T-helper 1 cell treated with Interleukin-12 subunit alpha and Interleukin-12 subunit beta and Interleukin-4 antibody, amounts not matched to agents 30 μg/mL and 1 μg/mL, for 36 hours (primary cell): ENCODE measurements at regions not wholly inside any gene's neighbourhood (a gene's known extent, or its start where the extent isn't known, plus 50 kb on each side); places are given as distances from the start of the nearest gene placed in this dataset.
"Not testable (repeated sequence)": the region's sequence is repeated elsewhere in the genome, so short reads cannot be mapped to it uniquely, and the experiment has no call there.

Source experiments
- H3K27ac Mint-ChIP-seq: one replicate; pipeline ENCODE4 v1.8.0; 2021; ENCODE audit warnings: mild to moderate bottlenecking, mixed read lengths
- H3K27me3 Mint-ChIP-seq: one replicate; pipeline ENCODE4 v1.8.0; 2021; ENCODE audit warnings: low read depth, mixed read lengths
- H3K36me3 Mint-ChIP-seq: one replicate; pipeline ENCODE4 v1.8.0; 2021; ENCODE audit warnings: low read depth, mixed read lengths
- H3K4me1 Mint-ChIP-seq: one replicate; pipeline ENCODE4 v1.8.0; 2021; ENCODE audit warnings: low read depth, mixed read lengths
- H3K4me3 Mint-ChIP-seq: one replicate; pipeline ENCODE4 v1.8.0; 2021; ENCODE audit warnings: mild to moderate bottlenecking, moderate library complexity, mixed read lengths
- H3K9me3 Mint-ChIP-seq: one replicate; pipeline ENCODE4 v1.8.0; 2021; ENCODE audit warnings: mixed read lengths

GRCh38 chr12:114530417-114530816 is 124.5 kb upstream of the TBX5 start:
- Mint-ChIP-seq H3K9me3 (no peaks in the 10 kb centered on the region), H3K4me1 (no peaks in the 10 kb centered on the region), H3K27me3 (no peaks in the 10 kb centered on the region), H3K4me3 (no peak overlapping the region), H3K36me3 (no peaks in the 10 kb centered on the region), H3K27ac (no peak overlapping the region)

GRCh38 chr12:114529966-114530365 is 124.0 kb upstream of the TBX5 start:
- H3K4me3 Mint-ChIP-seq: no peak overlapping the region

GRCh38 chr12:114528766-114529165 is 122.8 kb upstream of the TBX5 start:
- Mint-ChIP-seq H3K36me3 (no peaks in the 10 kb centered on the region), H3K27ac (no peak overlapping the region), H3K4me3 (no peak overlapping the region), H3K4me1 (no peaks in the 10 kb centered on the region), H3K9me3 (no peaks in the 10 kb centered on the region), H3K27me3 (no peaks in the 10 kb centered on the region)

More at GRCh38 chr12:114529966-114530365, 124.0 kb upstream of the TBX5 start:
- Mint-ChIP-seq H3K9me3 (no peaks in the 10 kb centered on the region), H3K27me3 (no peaks in the 10 kb centered on the region), H3K27ac (no peak overlapping the region), H3K4me1 (no peaks in the 10 kb centered on the region), H3K36me3 (no peaks in the 10 kb centered on the region)

- not testable (repeated sequence) for H3K36me3 Mint-ChIP-seq, H3K27ac Mint-ChIP-seq, H3K27me3 Mint-ChIP-seq, H3K9me3 Mint-ChIP-seq, H3K4me3 Mint-ChIP-seq, H3K4me1 Mint-ChIP-seq
Measured at GRCh38 chr12:114521160-114521559, 115.2 kb upstream of the TBX5 start.

- Mint-ChIP-seq H3K4me1 (no peaks in the 10 kb centered on the region), H3K4me3 (no peak overlapping the region), H3K36me3 (no peaks in the 10 kb centered on the region), H3K27ac (no peak overlapping the region), H3K27me3 (no peaks in the 10 kb centered on the region), H3K9me3 (no peaks in the 10 kb centered on the region)
Measured at GRCh38 chr12:114512351-114512750, 106.4 kb upstream of the TBX5 start.

GRCh38 chr12:114508529-114509129 is 102.7 kb upstream of the TBX5 start:
- H3K4me1 Mint-ChIP-seq: no peaks in the 10 kb centered on the region
- no peak overlapping the region for H3K4me3 Mint-ChIP-seq
- no peaks in the 10 kb centered on the region for H3K36me3 Mint-ChIP-seq
- no peak overlapping the region for H3K27ac Mint-ChIP-seq
- peaks cover 9% of the 10 kb centered on the region for H3K27me3 Mint-ChIP-seq
- no peaks in the 10 kb centered on the region for H3K9me3 Mint-ChIP-seq

GRCh38 chr12:114506651-114507050 is 100.7 kb upstream of the TBX5 start:
- Mint-ChIP-seq H3K4me1 (no peaks in the 10 kb centered on the region), H3K27me3 (peaks cover 14% of the 10 kb centered on the region), H3K9me3 (no peaks in the 10 kb centered on the region)

GRCh38 chr12:114504311-114504710 is 98.4 kb upstream of the TBX5 start:
- H3K27me3 Mint-ChIP-seq: peaks cover 21% of the 10 kb centered on the region
- H3K27ac Mint-ChIP-seq: no peak overlapping the region
- no peak overlapping the region for H3K4me3 Mint-ChIP-seq
- no peaks in the 10 kb centered on the region for H3K9me3 Mint-ChIP-seq
- H3K36me3 Mint-ChIP-seq: no peaks in the 10 kb centered on the region
- H3K4me1 Mint-ChIP-seq: no peaks in the 10 kb centered on the region

More at GRCh38 chr12:114506651-114507050, 100.7 kb upstream of the TBX5 start:
- Mint-ChIP-seq H3K27ac (no peak overlapping the region), H3K36me3 (no peaks in the 10 kb centered on the region), H3K4me3 (no peak overlapping the region)

- Mint-ChIP-seq H3K36me3 (no peaks in the 10 kb centered on the region), H3K4me3 (no peak overlapping the region), H3K9me3 (no peaks in the 10 kb centered on the region), H3K4me1 (no peaks in the 10 kb centered on the region), H3K27me3 (peaks cover 18% of the 10 kb centered on the region), H3K27ac (no peak overlapping the region)
Measured at GRCh38 chr12:114501474-114501807, 95.5 kb upstream of the TBX5 start.

GRCh38 chr12:114500775-114501473 is 95.0 kb upstream of the TBX5 start:
- H3K36me3 Mint-ChIP-seq: no peaks in the 10 kb centered on the region
- no peak overlapping the region for H3K4me3 Mint-ChIP-seq
- no peaks in the 10 kb centered on the region for H3K9me3 Mint-ChIP-seq
- peaks cover 16% of the 10 kb centered on the region for H3K27me3 Mint-ChIP-seq
- no peak overlapping the region for H3K27ac Mint-ChIP-seq
- H3K4me1 Mint-ChIP-seq: no peaks in the 10 kb centered on the region

GRCh38 chr12:114500131-114500530 is 94.2 kb upstream of the TBX5 start:
- Mint-ChIP-seq H3K27me3 (peaks cover 13% of the 10 kb centered on the region), H3K27ac (no peak overlapping the region), H3K9me3 (no peaks in the 10 kb centered on the region), H3K36me3 (no peaks in the 10 kb centered on the region), H3K4me1 (no peaks in the 10 kb centered on the region), H3K4me3 (no peak overlapping the region)

GRCh38 chr12:114499338-114499737 is 93.4 kb upstream of the TBX5 start:
- no peaks in the 10 kb centered on the region for H3K4me1 Mint-ChIP-seq
- no peaks in the 10 kb centered on the region for H3K9me3 Mint-ChIP-seq
- no peak overlapping the region for H3K27ac Mint-ChIP-seq
- no peaks in the 10 kb centered on the region for H3K36me3 Mint-ChIP-seq
- H3K4me3 Mint-ChIP-seq: no peak overlapping the region
- H3K27me3 Mint-ChIP-seq: peaks cover 13% of the 10 kb centered on the region

GRCh38 chr12:114491916-114492315 is 86.0 kb upstream of the TBX5 start:
- H3K27me3 Mint-ChIP-seq: no peaks in the 10 kb centered on the region
- H3K27ac Mint-ChIP-seq: no peak overlapping the region
- H3K9me3 Mint-ChIP-seq: no peaks in the 10 kb centered on the region
- H3K36me3 Mint-ChIP-seq: no peaks in the 10 kb centered on the region
- H3K4me3 Mint-ChIP-seq: no peak overlapping the region
- H3K4me1 Mint-ChIP-seq: no peaks in the 10 kb centered on the region

GRCh38 chr12:114484822-114485459 is 79.0 kb upstream of the TBX5 start:
- not testable (repeated sequence) for H3K9me3 Mint-ChIP-seq, H3K27ac Mint-ChIP-seq, H3K4me3 Mint-ChIP-seq, H3K36me3 Mint-ChIP-seq, H3K4me1 Mint-ChIP-seq
- peaks cover 22% of the 10 kb centered on the region for H3K27me3 Mint-ChIP-seq

- H3K36me3 Mint-ChIP-seq: no peaks in the 10 kb centered on the region
- no peaks in the 10 kb centered on the region for H3K4me1 Mint-ChIP-seq
- H3K4me3 Mint-ChIP-seq: no peak overlapping the region
- H3K27me3 Mint-ChIP-seq: peaks cover 32% of the 10 kb centered on the region
- H3K27ac Mint-ChIP-seq: no peak overlapping the region
- no peaks in the 10 kb centered on the region for H3K9me3 Mint-ChIP-seq
Measured at GRCh38 chr12:114483996-114484395, 78.1 kb upstream of the TBX5 start.
